GM18507 (cell line): ENCODE measurements at regions not wholly inside any gene's neighbourhood (a gene's known extent, or its start where the extent isn't known, plus 50 kb on each side); places are given as distances from the start of the nearest gene placed in this dataset.

ENCODE experiments used
- DNase-seq: peaks from one replicate; pipeline ENCODE4 v3.0.0; 2011; ENCODE audit warnings: low read depth; ENCODE audit not compliant: insufficient read length; ENCODE audit errors: extremely low spot score
- FAIRE-seq: peaks from 2 replicates; lab custom pipeline; 2011; peaks lifted over from hg19 to GRCh38; lab: Jason Lieb, UNC

GRCh38 chr1:11406845-11407244 lies 72.1 kb upstream of the DISP3 start:
- DNase-seq (no peak), FAIRE-seq (no peak)

GRCh38 chr1:11407301-11407994 lies 71.5 kb upstream of the DISP3 start:
- DNase-seq (no peak), FAIRE-seq (peak; percentile 54)

- DNase-seq = no peak
- no peak for FAIRE-seq
Observed at GRCh38 chr1:11412141-11412540, 66.8 kb upstream of the DISP3 start.

GRCh38 chr1:11413986-11414391 lies 65.0 kb upstream of the DISP3 start:
- DNase-seq = no peak
- FAIRE-seq = no peak

GRCh38 chr1:11414926-11415538 lies 63.9 kb upstream of the DISP3 start:
- DNase-seq = no peak
- no peak for FAIRE-seq

- no peak for DNase-seq
- no peak for FAIRE-seq
Observed at GRCh38 chr1:11417162-11417561, 61.8 kb upstream of the DISP3 start.

GRCh38 chr1:11418056-11418455 lies 60.9 kb upstream of the DISP3 start:
- FAIRE-seq (no peak), DNase-seq (no peak)

GRCh38 chr1:11421443-11421842 lies 57.5 kb upstream of the DISP3 start:
- FAIRE-seq (no peak), DNase-seq (no peak)

GRCh38 chr1:11422686-11423085 lies 56.3 kb upstream of the DISP3 start:
- FAIRE-seq (no peak), DNase-seq (no peak)

- FAIRE-seq = no peak
- DNase-seq = no peak
Observed at GRCh38 chr1:11426617-11427016, 52.3 kb upstream of the DISP3 start.

GRCh38 chr1:11428789-11429188 lies 50.2 kb upstream of the DISP3 start:
- FAIRE-seq (no peak), DNase-seq (no peak)
